GM23338 (cell line): ENCODE measurements at regions not wholly inside any gene's neighbourhood (a gene's known extent, or its start where the extent isn't known, plus 50 kb on each side); places are given as distances from the start of the nearest gene placed in this dataset.

Experiments used
- ATAC-seq: fragments of 200-7000 bp; cut with Tn5 transposase; 3 replicates; pipeline ENCODE4 v1.9.1; 2020
- DNase-seq: peaks from one replicate; pipeline ENCODE4 v3.0.0-alpha.2; 2015; ENCODE audit warnings: low spot score
- H2AFZ ChIP-seq: fragments of 200-600 bp; sonication (generic); 2 replicates; pipeline ENCODE4 v1.8.0; 2016; ENCODE audit warnings: antibody characterized with exemption, mild to moderate bottlenecking, moderate library complexity
- H3F3A ChIP-seq: fragments of 200-600 bp; sonication (generic); replicated peaks from 2 replicates; pipeline ENCODE4 v1.8.0; 2017; ENCODE audit warnings: antibody characterized with exemption, mixed run types, low read depth
- H3K27ac ChIP-seq: fragments of 200-600 bp; sonication (generic); 2 replicates; pipeline ENCODE4 v1.6.1; 2016; ENCODE audit warnings: low read depth
- H3K27me3 ChIP-seq: fragments of 200-600 bp; sonication (generic); 2 replicates; pipeline ENCODE4 v1.8.0; 2016; ENCODE audit warnings: mild to moderate bottlenecking, mixed run types, moderate library complexity; ENCODE audit not compliant: insufficient read depth
- H3K36me3 ChIP-seq: fragments of 200-600 bp; sonication (generic); 2 replicates; pipeline ENCODE4 v1.8.0; 2016; ENCODE audit warnings: mild to moderate bottlenecking; ENCODE audit not compliant: insufficient read depth
- H3K4me1 ChIP-seq: fragments of 200-600 bp; sonication (generic); 2 replicates; pipeline ENCODE4 v1.8.0; 2016; ENCODE audit warnings: mild to moderate bottlenecking, moderate library complexity; ENCODE audit not compliant: insufficient read depth
- H3K4me2 ChIP-seq: fragments of 200-600 bp; sonication (generic); 2 replicates; pipeline ENCODE4 v1.7.1; 2017; ENCODE audit warnings: mixed run types
- H3K4me3 ChIP-seq: fragments of 200-600 bp; sonication (generic); 2 replicates; pipeline ENCODE4 v1.6.1; 2016; ENCODE audit warnings: mixed run types
- H3K79me2 ChIP-seq: fragments of 200-600 bp; sonication (generic); replicated peaks from 2 replicates; pipeline ENCODE4 v1.8.0; 2017; ENCODE audit warnings: mild to moderate bottlenecking; ENCODE audit not compliant: insufficient read depth
- H3K9me2 ChIP-seq: fragments of 200-600 bp; sonication (generic); 2 replicates; pipeline ENCODE4 v1.8.0; 2017; ENCODE audit not compliant: insufficient read depth
- H4K20me1 ChIP-seq: fragments of 200-600 bp; sonication (generic); replicated peaks from 2 replicates; pipeline ENCODE4 v1.8.0; 2017; ENCODE audit warnings: mild to moderate bottlenecking; ENCODE audit not compliant: insufficient read depth
- H3K27ac Mint-ChIP-seq: 2 replicates; pipeline ENCODE4 v1.8.0; 2020; ENCODE audit warnings: inconsistent platforms, mild to moderate bottlenecking, moderate library complexity, mixed read lengths
- H3K27me3 Mint-ChIP-seq: 3 replicates; pipeline ENCODE4 v1.8.0; 2022; ENCODE audit warnings: low read depth, mild to moderate bottlenecking, moderate library complexity, mixed read lengths, inconsistent platforms; ENCODE audit not compliant: insufficient read depth, poor library complexity
- H3K36me3 Mint-ChIP-seq: 3 replicates; pipeline ENCODE4 v1.8.0; 2021; ENCODE audit warnings: low read depth, mild to moderate bottlenecking, inconsistent platforms, moderate library complexity, mixed read lengths
- H3K4me1 Mint-ChIP-seq: 3 replicates; pipeline ENCODE4 v1.8.0; 2020; ENCODE audit warnings: mild to moderate bottlenecking, inconsistent platforms, mixed read lengths
- H3K4me3 Mint-ChIP-seq: 3 replicates; pipeline ENCODE4 v1.8.0; 2021; ENCODE audit warnings: moderate library complexity, mild to moderate bottlenecking, inconsistent platforms, mixed read lengths
- H3K9me3 Mint-ChIP-seq: 3 replicates; pipeline ENCODE4 v1.8.0; 2020; ENCODE audit warnings: moderate library complexity, mild to moderate bottlenecking, inconsistent platforms, mixed read lengths
- CTCF ChIP-seq, 2 experiments: fragments of 200-600 bp in 1 of 2; sonication (generic) in 1 of 2; conservative IDR thresholded peaks; 2 replicates each; pipeline versions ENCODE4 v1.5.1 to v1.6.1; 2016 to 2017; ENCODE audit warnings: antibody characterized with exemption in 2 of 2, low read depth in 2 of 2, mild to moderate bottlenecking in 2 of 2, moderate library complexity in 1 of 2
- ETS1 ChIP-seq: IDR thresholded peaks from 2 replicates; pipeline ENCODE4 v1.6.1; 2016; ENCODE audit warnings: antibody characterized with exemption
- EZH2phosphoT487 ChIP-seq: fragments of 200-600 bp; sonication (generic); IDR thresholded peaks from one replicate; pipeline ENCODE4 v1.8.1; 2018; ENCODE audit warnings: antibody characterized with exemption; ENCODE audit not compliant: unreplicated experiment
- JUNB ChIP-seq: IDR thresholded peaks from one replicate; pipeline ENCODE4 v1.6.1; 2016; ENCODE audit warnings: antibody characterized with exemption; ENCODE audit not compliant: unreplicated experiment
- NANOG ChIP-seq: IDR thresholded peaks from 2 replicates; pipeline ENCODE4 v1.6.1; 2016; ENCODE audit warnings: antibody characterized with exemption, borderline replicate concordance
- POLR2AphosphoS5 ChIP-seq: IDR thresholded peaks from 2 replicates; pipeline ENCODE4 v1.6.1; 2016; ENCODE audit warnings: antibody characterized with exemption, low read depth
- STAT1 ChIP-seq: IDR thresholded peaks from one replicate; pipeline ENCODE4 v1.6.1; 2016; ENCODE audit warnings: antibody characterized with exemption; ENCODE audit not compliant: unreplicated experiment
- ZNF114 ChIP-seq: fragments of 250-450 bp; sonication (Bioruptor Pico); IDR thresholded peaks from 2 replicates; pipeline ENCODE4 v1.5.0; 2020; ENCODE audit warnings: mild to moderate bottlenecking, moderate library complexity
- ZNF331 ChIP-seq: fragments of 250-450 bp; sonication (Bioruptor Pico); IDR thresholded peaks from 2 replicates; pipeline ENCODE4 v1.5.0; 2020; ENCODE audit warnings: low read depth, mild to moderate bottlenecking, moderate library complexity
- ZNF462 ChIP-seq: fragments of 250-450 bp; sonication (Bioruptor Pico); IDR thresholded peaks from 2 replicates; pipeline ENCODE4 v1.5.0; 2020; ENCODE audit warnings: mild to moderate bottlenecking, moderate library complexity

DNA sequence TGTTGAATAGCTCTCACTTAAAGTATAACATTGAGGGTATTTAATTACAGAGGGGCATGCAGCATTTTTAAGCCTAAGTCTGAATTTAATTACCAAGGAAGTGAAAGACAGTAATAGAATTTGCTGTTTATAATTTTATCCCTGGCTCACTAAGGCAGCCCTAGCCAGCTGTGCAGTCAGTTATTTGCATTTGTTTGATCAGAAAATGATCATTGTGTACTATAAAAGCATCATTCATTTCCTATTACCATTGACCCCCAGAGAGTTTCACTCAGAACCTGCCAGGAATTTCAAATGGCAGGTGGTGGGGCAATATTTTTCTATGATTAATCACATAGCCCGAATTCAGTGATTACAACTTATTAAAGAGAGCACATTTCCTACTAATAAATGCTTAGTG lies 277.1 kb upstream of the KAZN start (continued):
- no peak for TF ChIP-seq ETS1
- TF ChIP-seq POLR2AphosphoS5, result no peak
- no peak for TF ChIP-seq STAT1
- no peak for TF ChIP-seq NANOG
- TF ChIP-seq EZH2phosphoT487, result no peak
- no peak for TF ChIP-seq JUNB
- no peak for TF ChIP-seq ZNF114 (CRISPR knock-in tag)
- no peak for TF ChIP-seq ZNF331 (CRISPR knock-in tag)
- TF ChIP-seq ZNF462 (CRISPR knock-in tag), result no peak

GRCh38 chr1:14323568-14324247 lies 274.8 kb upstream of the KAZN start:
- no peaks in the 10 kb centered on the region; the same call in 2 of the 3 replicates for H3K9me3 Mint-ChIP-seq
- H4K20me1 ChIP-seq, result no peaks in the 10 kb centered on the region
- H3F3A ChIP-seq, result no peaks in the 10 kb centered on the region
- no peaks in the 10 kb centered on the region for H3K27me3 ChIP-seq
- no peak for ATAC-seq
- H3K9me2 ChIP-seq, result peaks cover 15% of the 10 kb centered on the region; the same call in 1 of the 2 replicates
- H3K36me3 ChIP-seq, result no peaks in the 10 kb centered on the region
- no peak overlapping the region for H3K4me2 ChIP-seq
- no peak overlapping the region for H3K27ac ChIP-seq
- H3K79me2 ChIP-seq, result no peaks in the 10 kb centered on the region
- H3K4me1 ChIP-seq, result peaks cover 14% of the 10 kb centered on the region
- no peak for DNase-seq
- peaks cover 3% of the 10 kb centered on the region for H3K27me3 Mint-ChIP-seq
- H3K4me1 Mint-ChIP-seq, result peaks cover 18% of the 10 kb centered on the region
- H3K4me3 ChIP-seq, result no peak overlapping the region
- no peak overlapping the region for H3K27ac Mint-ChIP-seq
- no peak overlapping the region for H2AFZ ChIP-seq
- no peak overlapping the region for H3K4me3 Mint-ChIP-seq
- H3K36me3 Mint-ChIP-seq, result no peaks in the 10 kb centered on the region; the same call in 2 of the 3 replicates
- TF ChIP-seq ETS1 (no peak), JUNB (no peak), ZNF114 (CRISPR knock-in tag) (no peak), EZH2phosphoT487 (no peak), POLR2AphosphoS5 (no peak), CTCF (conservative IDR thresholded peaks at IDR 0.05; ENCODE audit: low read depth in 2 of 2) (no peak)
